HG03520 (cell line): ENCODE measurements at regions not wholly inside any gene's neighbourhood (a gene's known extent, or its start where the extent isn't known, plus 50 kb on each side); places are given as distances from the start of the nearest gene placed in this dataset.

ENCODE experiments used
- ATAC-seq: cut with Tn5 transposase; IDR thresholded peaks from one replicate; pipeline ENCODE4 v1.9.1; 2021; ENCODE audit warnings: mild to moderate bottlenecking, moderate library complexity; ENCODE audit not compliant: unreplicated experiment

GRCh38 chr13:109381546-109382180 is 404.7 kb downstream of the IRS2 start:
- ATAC-seq: no peak

GRCh38 chr13:109380457-109380856 is 405.9 kb downstream of the IRS2 start:
- no peak for ATAC-seq

- ATAC-seq: no peak
Measured at GRCh38 chr13:109379930-109380329, 406.5 kb downstream of the IRS2 start.

- ATAC-seq: no peak
Measured at GRCh38 chr13:109376936-109377335, 409.4 kb downstream of the IRS2 start.

GRCh38 chr13:109374609-109375200 is 411.7 kb downstream of the IRS2 start:
- ATAC-seq: no peak

GRCh38 chr13:109372666-109373065 is 413.7 kb downstream of the IRS2 start:
- ATAC-seq: no peak

GRCh38 chr13:109371066-109371465 is 415.3 kb downstream of the IRS2 start:
- ATAC-seq: no peak

- ATAC-seq: no peak
Measured at GRCh38 chr13:109370496-109370895, 415.9 kb downstream of the IRS2 start.

GRCh38 chr13:109369353-109370052 is 416.9 kb downstream of the IRS2 start:
- ATAC-seq: no peak

GRCh38 chr13:109368230-109368629 is 418.2 kb downstream of the IRS2 start:
- ATAC-seq: no peak

- ATAC-seq: no peak
Measured at GRCh38 chr13:109366525-109366924, 419.9 kb downstream of the IRS2 start.

GRCh38 chr13:109363431-109363830 is 423.0 kb downstream of the IRS2 start:
- ATAC-seq: no peak

GRCh38 chr13:109362616-109363015 is 423.8 kb downstream of the IRS2 start:
- no peak for ATAC-seq

GRCh38 chr13:109361562-109362289 is 424.7 kb downstream of the IRS2 start:
- ATAC-seq: no peak

- no peak for ATAC-seq
Measured at GRCh38 chr13:109357751-109358471, 428.5 kb downstream of the IRS2 start.

- ATAC-seq: no peak
Measured at GRCh38 chr13:109355875-109356434, 430.4 kb downstream of the IRS2 start.

- no peak for ATAC-seq
Measured at GRCh38 chr13:109355166-109355565, 431.2 kb downstream of the IRS2 start.

- ATAC-seq: no peak
Measured at GRCh38 chr13:109351236-109351635, 435.1 kb downstream of the IRS2 start.

- no peak for ATAC-seq
Measured at GRCh38 chr13:109348519-109349258, 437.7 kb downstream of the IRS2 start.

- ATAC-seq: no peak
Measured at GRCh38 chr13:109346060-109346459, 440.3 kb downstream of the IRS2 start.
